Loucy (cell line): ENCODE measurements at regions not wholly inside any gene's neighbourhood (a gene's known extent, or its start where the extent isn't known, plus 50 kb on each side); places are given as distances from the start of the nearest gene placed in this dataset.

ENCODE experiments used
- CTCF ChIP-seq: fragments of 200-600 bp; sonication (generic); conservative IDR thresholded peaks from 2 replicates; pipeline ENCODE4 v1.5.1; 2014; ENCODE audit warnings: mild to moderate bottlenecking, antibody characterized with exemption, low read length
- EZH2phosphoT487 ChIP-seq: fragments of 200-600 bp; IDR thresholded peaks from 2 replicates; pipeline ENCODE4 v1.6.1; 2018; ENCODE audit warnings: antibody characterized with exemption, mild to moderate bottlenecking, moderate library complexity, borderline replicate concordance

DNA sequence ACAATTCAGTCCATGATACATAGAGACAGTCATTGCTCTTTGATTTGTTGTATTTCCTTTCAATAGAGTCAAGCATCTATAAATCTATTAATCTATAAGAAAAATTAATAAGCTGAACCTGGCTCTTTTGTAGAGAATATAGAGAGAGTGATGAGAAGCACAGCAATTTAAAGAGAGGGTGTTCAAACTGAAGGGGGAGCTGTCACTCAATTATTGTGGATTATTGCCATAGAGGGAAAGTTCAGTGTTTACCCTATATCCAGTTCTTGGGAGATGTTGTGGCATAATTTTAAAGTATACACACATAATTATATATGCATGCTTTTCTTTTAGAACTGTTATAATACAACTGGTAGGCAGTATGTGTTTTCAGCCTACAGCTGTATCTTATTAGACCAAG is 1469.0 kb upstream of the PABPC4L start:
- TF ChIP-seq CTCF: peak; percentile 17; the same call in 1 of the 2 replicates
- no peak for TF ChIP-seq EZH2phosphoT487
